Aorta (tissue), 5 donors: ENCODE measurements at regions not wholly inside any gene's neighbourhood (a gene's known extent, or its start where the extent isn't known, plus 50 kb on each side); places are given as distances from the start of the nearest gene placed in this dataset.
"Not testable (repeated sequence)": the region's sequence is repeated elsewhere in the genome, so short reads cannot be mapped to it uniquely, and the experiment has no call there.

Experiments used
- ATAC-seq: fragments of 200-7000 bp; cut with Tn5 transposase; one replicate; pipeline ENCODE4 v1.9.1; 2022; ENCODE audit warnings: moderate library complexity; ENCODE audit not compliant: low FRiP score
- DNase-seq, 2 donors: peaks; one replicate each; pipeline ENCODE4 v3.0.0-alpha.2; 2020
- H3K27ac ChIP-seq, 2 donors: one replicate each; pipeline ENCODE4 v1.5.1; 2013; ENCODE audit warnings: low read length in 2 of 2, mild to moderate bottlenecking in 2 of 2, moderate library complexity in 2 of 2, control low read depth in 1 of 2, inconsistent platforms in 1 of 2, low read depth in 1 of 2
- H3K27me3 ChIP-seq, 2 donors: one replicate each; pipeline ENCODE4 v1.6.1; 2013; ENCODE audit warnings: control low read depth in 1 of 2, low read length in 1 of 2, mild to moderate bottlenecking in 1 of 2, moderate library complexity in 1 of 2; ENCODE audit not compliant: insufficient read depth in 2 of 2, control insufficient read depth in 1 of 2
- H3K36me3 ChIP-seq, 2 donors: one replicate each; pipeline ENCODE4 v1.6.1; 2013; ENCODE audit warnings: control low read depth in 1 of 2, low read length in 1 of 2, mild to moderate bottlenecking in 1 of 2; ENCODE audit not compliant: insufficient read depth in 2 of 2, control insufficient read depth in 1 of 2
- H3K4me1 ChIP-seq, 2 donors: one replicate each; pipeline ENCODE4 v1.6.1; 2013; ENCODE audit warnings: low read length in 2 of 2, control low read depth in 1 of 2, mild to moderate bottlenecking in 1 of 2, moderate library complexity in 1 of 2; ENCODE audit not compliant: insufficient read depth in 2 of 2, control insufficient read depth in 1 of 2
- H3K4me3 ChIP-seq, 2 donors: one replicate each; pipeline ENCODE4 v1.5.1; 2013; ENCODE audit warnings: low read length in 2 of 2, control low read depth in 1 of 2, mild to moderate bottlenecking in 1 of 2
- H3K9me3 ChIP-seq: one replicate; pipeline ENCODE4 v1.6.1; 2013; ENCODE audit warnings: mild to moderate bottlenecking, low read length; ENCODE audit not compliant: control insufficient read depth
- WGBS, 2 donors: extraction: QIAGEN DNeasy Blood & Tissue Kit; methylation state at CpG; one replicate each; pipeline ENCODE4 v1.1.7; 2013; 5-methylcytosine and 5-hydroxymethylcytosine counted together
- intact Hi-C, 2 donors: fragments of 100-400 bp; cut with DNase I; formaldehyde crosslinking; loops; one replicate each; pipeline versions ENCODE4 v1.14.2 to v1.15.0; 2022
- donor health status: healthy with polysubstance abuse.
- donor health status: Bipolar disorder and iron deficiency.
- donor health status: DM: no; HTN: no; CAD: no.
- donor health status: DM: no; HTN: no; CAD: no.
- donor health status: DM: yes; HTN: yes; CAD: no.

- 84 to 87% methylated on average over 4 of the region's 4 CpGs for WGBS, 2 donors
- no peak for DNase-seq
- Histone ChIP-seq H3K9me3 (no peaks in the 10 kb centered on the region), H3K27me3 (no peaks in the 10 kb centered on the region), H3K27ac (no peak overlapping the region), H3K4me1 (no peaks in the 10 kb centered on the region), H3K4me3 (no peak overlapping the region), H3K36me3 (no peaks in the 10 kb centered on the region)
- intact Hi-C loops, result no loop called here
- no peak for ATAC-seq
Measured at GRCh38 chr2:106012001-106012590, 182.0 kb downstream of the UXS1 start.

GRCh38 chr2:106011380-106011779 is 182.7 kb downstream of the UXS1 start:
- Histone ChIP-seq H3K27me3 (no peaks in the 10 kb centered on the region), H3K9me3 (peaks cover 2% of the 10 kb centered on the region), H3K27ac (no peak overlapping the region), H3K36me3 (no peaks in the 10 kb centered on the region), H3K4me1 (no peaks in the 10 kb centered on the region), H3K4me3 (no peak overlapping the region)
- no peak for ATAC-seq
- DNase-seq, result no peak
- intact Hi-C loops, result no loop called here
- WGBS, 2 donors, result 93 to 100% methylated on average over 2 of the region's 2 CpGs

- intact Hi-C loops, result no loop called here
- no peak for DNase-seq
- WGBS, 2 donors, result 88% methylated on average over 6 of the region's 6 CpGs
- H3K27ac ChIP-seq, result no peak overlapping the region
- ATAC-seq, result no peak
- H3K27me3 ChIP-seq, result no peaks in the 10 kb centered on the region
- no peaks in the 10 kb centered on the region for H3K4me1 ChIP-seq
- peaks cover 2% of the 10 kb centered on the region for H3K9me3 ChIP-seq
- H3K36me3 ChIP-seq, result no peaks in the 10 kb centered on the region
- no peak overlapping the region for H3K4me3 ChIP-seq
Measured at GRCh38 chr2:106010818-106011355, 183.2 kb downstream of the UXS1 start.

GRCh38 chr2:106009096-106009495 is 185.0 kb downstream of the UXS1 start:
- peaks cover 2% of the 10 kb centered on the region for H3K9me3 ChIP-seq
- no peaks in the 10 kb centered on the region for H3K27me3 ChIP-seq
- no peaks in the 10 kb centered on the region for H3K4me1 ChIP-seq
- H3K27ac ChIP-seq, result no peak overlapping the region
- no peak overlapping the region for H3K4me3 ChIP-seq
- intact Hi-C loops, result no loop called here
- H3K36me3 ChIP-seq, result no peaks in the 10 kb centered on the region
- no peak for ATAC-seq
- no peak for DNase-seq
- 90 to 96% methylated on average over 1 of the region's 1 CpG for WGBS, 2 donors

- peaks cover 2% of the 10 kb centered on the region for H3K9me3 ChIP-seq
- H3K4me3 ChIP-seq, result no peak overlapping the region
- H3K36me3 ChIP-seq, result no peaks in the 10 kb centered on the region
- H3K27ac ChIP-seq, result no peak overlapping the region
- no peaks in the 10 kb centered on the region for H3K27me3 ChIP-seq
- no peaks in the 10 kb centered on the region for H3K4me1 ChIP-seq
- ATAC-seq, result no peak
- intact Hi-C loops, result no loop called here
- 97% methylated on average over 1 of the region's 1 CpG for WGBS, 2 donors
- no peak for DNase-seq
Measured at GRCh38 chr2:106004851-106005250, 189.2 kb downstream of the UXS1 start.

GRCh38 chr2:105999211-105999989 is 194.7 kb downstream of the UXS1 start:
- Histone ChIP-seq H3K4me3 (no peak overlapping the region), H3K27me3 (no peaks in the 10 kb centered on the region), H3K27ac (no peak overlapping the region), H3K36me3 (no peaks in the 10 kb centered on the region), H3K4me1 (no peaks in the 10 kb centered on the region), H3K9me3 (peaks cover 4% of the 10 kb centered on the region)
- DNase-seq, result no peak
- ATAC-seq, result no peak
- 14 to 18% methylated on average over 6 of the region's 6 CpGs for WGBS, 2 donors
- intact Hi-C loops, result no loop called here

- DNase-seq (no peak), ATAC-seq (no peak)
- peaks cover 7% of the 10 kb centered on the region for H3K9me3 ChIP-seq
- 97 to 100% methylated on average over 2 of the region's 2 CpGs for WGBS, 2 donors
- intact Hi-C loops, result no loop called here
- no peaks in the 10 kb centered on the region for H3K36me3 ChIP-seq
- no peaks in the 10 kb centered on the region for H3K27me3 ChIP-seq
- H3K4me3 ChIP-seq, result no peak overlapping the region
- H3K4me1 ChIP-seq, result no peaks in the 10 kb centered on the region
- H3K27ac ChIP-seq, result no peak overlapping the region
Measured at GRCh38 chr2:105997711-105998110, 196.4 kb downstream of the UXS1 start.

- H3K4me1 ChIP-seq, result no peaks in the 10 kb centered on the region
- peaks cover 7% of the 10 kb centered on the region for H3K9me3 ChIP-seq
- WGBS, 2 donors, result 86 to 87% methylated on average over 6 of the region's 6 CpGs
- no peak overlapping the region for H3K27ac ChIP-seq
- ATAC-seq, result no peak
- no peaks in the 10 kb centered on the region for H3K27me3 ChIP-seq
- no peak overlapping the region for H3K4me3 ChIP-seq
- no peak for DNase-seq
- intact Hi-C loops, result no loop called here
- no peaks in the 10 kb centered on the region for H3K36me3 ChIP-seq
Measured at GRCh38 chr2:105990624-105991023, 203.5 kb downstream of the UXS1 start.

- H3K9me3 ChIP-seq, H3K27me3 ChIP-seq, H3K4me1 ChIP-seq, H3K36me3 ChIP-seq, H3K27ac ChIP-seq, DNase-seq, H3K4me3 ChIP-seq, intact Hi-C loops, ATAC-seq: not testable (repeated sequence)
- WGBS, 2 donors, result 58 to 79% methylated on average over 2 of the region's 2 CpGs
Measured at GRCh38 chr2:105989803-105990202, 204.3 kb downstream of the UXS1 start.
